Activated CD4-positive, alpha-beta T cell treated with anti-CD3 and anti-CD28 coated beads, Interleukin-2, amount 10 ng/mL, durations not matched to agents 7 days and 5 days (primary cell): ENCODE measurements at regions not wholly inside any gene's neighbourhood (a gene's known extent, or its start where the extent isn't known, plus 50 kb on each side); places are given as distances from the start of the nearest gene placed in this dataset.

Experiments used
- CTCF ChIA-PET: fragments of 350-600 bp; sonication (Branson Sonifier 250); formaldehyde crosslinking; loops from one replicate; lab custom pipeline; 2021; ENCODE audit warnings: antibody characterized with exemption; lab: Charles Lee
- POLR2A ChIA-PET: fragments of 350-600 bp; sonication (Branson Sonifier 250); formaldehyde crosslinking; loops from one replicate; lab custom pipeline; 2021; ENCODE audit warnings: antibody characterized with exemption; lab: Charles Lee
- DNase-seq: peaks from one replicate; pipeline ENCODE4 v3.0.0-alpha.2; 2020
- H3K27ac Mint-ChIP-seq: one replicate; pipeline ENCODE4 v1.8.0; 2021; ENCODE audit warnings: mild to moderate bottlenecking, moderate library complexity, mixed read lengths
- H3K27me3 Mint-ChIP-seq: one replicate; pipeline ENCODE4 v1.8.0; 2021; ENCODE audit warnings: mixed read lengths
- H3K36me3 Mint-ChIP-seq: one replicate; pipeline ENCODE4 v1.8.0; 2021; ENCODE audit warnings: low read depth, mixed read lengths
- H3K4me1 Mint-ChIP-seq: one replicate; pipeline ENCODE4 v1.8.0; 2021; ENCODE audit warnings: mixed read lengths
- H3K4me3 Mint-ChIP-seq: one replicate; pipeline ENCODE4 v1.8.0; 2021; ENCODE audit warnings: mild to moderate bottlenecking, moderate library complexity, mixed read lengths
- H3K9me3 Mint-ChIP-seq: one replicate; pipeline ENCODE4 v1.8.0; 2021; ENCODE audit warnings: mixed read lengths

GRCh38 chr14:40003773-40004172, 571.5 kb upstream of the FBXO33 start:
- H3K27me3 Mint-ChIP-seq = no peaks in the 10 kb centered on the region
- no peaks in the 10 kb centered on the region for H3K9me3 Mint-ChIP-seq
- no peak overlapping the region for H3K4me3 Mint-ChIP-seq
- no peak overlapping the region for H3K27ac Mint-ChIP-seq
- CTCF ChIA-PET = no interaction called here
- no peaks in the 10 kb centered on the region for H3K36me3 Mint-ChIP-seq
- H3K4me1 Mint-ChIP-seq = no peaks in the 10 kb centered on the region
- POLR2A ChIA-PET = no interaction called here
- no peak for DNase-seq

DNA sequence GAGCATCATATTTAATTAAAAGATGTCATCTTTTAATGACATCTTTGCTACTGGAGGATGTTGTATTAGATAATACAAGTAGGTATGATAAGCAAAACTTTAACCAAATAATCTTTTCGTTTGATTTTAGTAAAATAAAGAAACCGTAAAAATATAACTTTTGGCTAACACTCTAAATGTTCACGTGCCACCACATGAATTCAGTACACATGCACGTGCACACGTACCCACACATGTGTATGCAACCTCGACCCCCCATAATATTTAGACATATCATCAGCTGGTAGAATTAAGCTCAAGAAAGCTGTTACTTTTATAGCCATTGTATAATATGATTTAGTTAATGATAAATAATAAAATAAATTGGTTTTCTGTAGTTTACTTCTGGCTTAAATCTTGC, 566.6 kb upstream of the FBXO33 start:
- POLR2A ChIA-PET = no interaction called here
- Mint-ChIP-seq H3K27me3 (no peaks in the 10 kb centered on the region), H3K36me3 (no peaks in the 10 kb centered on the region), H3K4me3 (no peak overlapping the region), H3K27ac (no peak overlapping the region), H3K9me3 (peaks cover 3% of the 10 kb centered on the region), H3K4me1 (no peaks in the 10 kb centered on the region)
- CTCF ChIA-PET = no interaction called here
- DNase-seq = no peak

DNA sequence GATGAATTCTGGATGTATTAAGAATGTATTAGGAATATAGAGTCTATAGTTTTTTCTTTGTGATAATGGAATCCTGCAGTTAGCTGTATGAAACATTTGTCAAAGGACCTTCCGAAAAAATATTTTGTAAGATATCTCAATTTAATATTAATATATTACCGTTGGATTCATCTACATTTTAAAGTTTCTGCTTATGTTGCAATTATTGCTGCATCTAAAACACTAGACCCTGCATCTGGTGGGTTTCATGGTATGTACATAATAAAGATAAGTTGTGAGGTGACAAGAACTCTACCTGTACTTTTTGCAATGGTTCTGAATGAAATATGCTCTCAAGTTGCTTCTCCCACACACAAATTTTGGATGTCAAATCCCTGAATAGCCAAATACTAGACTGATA, 565.9 kb upstream of the FBXO33 start:
- H3K36me3 Mint-ChIP-seq = no peaks in the 10 kb centered on the region
- POLR2A ChIA-PET = no interaction called here
- H3K4me3 Mint-ChIP-seq = no peak overlapping the region
- H3K9me3 Mint-ChIP-seq = peaks cover 3% of the 10 kb centered on the region
- CTCF ChIA-PET = no interaction called here
- DNase-seq = no peak
- H3K27me3 Mint-ChIP-seq = no peaks in the 10 kb centered on the region
- H3K27ac Mint-ChIP-seq = no peak overlapping the region
- no peaks in the 10 kb centered on the region for H3K4me1 Mint-ChIP-seq

GRCh38 chr14:39991041-39991440, 558.8 kb upstream of the FBXO33 start:
- POLR2A ChIA-PET = no interaction called here
- Mint-ChIP-seq H3K9me3 (peaks cover 3% of the 10 kb centered on the region), H3K4me1 (no peaks in the 10 kb centered on the region), H3K27ac (no peak overlapping the region), H3K36me3 (no peaks in the 10 kb centered on the region), H3K27me3 (no peaks in the 10 kb centered on the region), H3K4me3 (no peak overlapping the region)
- CTCF ChIA-PET = no interaction called here
- no peak for DNase-seq

GRCh38 chr14:39988939-39989338, 556.7 kb upstream of the FBXO33 start:
- H3K9me3 Mint-ChIP-seq = no peaks in the 10 kb centered on the region
- H3K36me3 Mint-ChIP-seq = no peaks in the 10 kb centered on the region
- no peak overlapping the region for H3K4me3 Mint-ChIP-seq
- no peak for DNase-seq
- no peaks in the 10 kb centered on the region for H3K27me3 Mint-ChIP-seq
- no peaks in the 10 kb centered on the region for H3K4me1 Mint-ChIP-seq
- ChIA-PET POLR2A (no interaction called here), CTCF (no interaction called here)
- H3K27ac Mint-ChIP-seq = no peak overlapping the region

- Mint-ChIP-seq H3K27me3 (no peaks in the 10 kb centered on the region), H3K4me3 (no peak overlapping the region), H3K9me3 (no peaks in the 10 kb centered on the region), H3K36me3 (no peaks in the 10 kb centered on the region), H3K27ac (no peak overlapping the region), H3K4me1 (no peaks in the 10 kb centered on the region)
- no peak for DNase-seq
- ChIA-PET POLR2A (no interaction called here), CTCF (no interaction called here)
Measured at GRCh38 chr14:39984323-39984722, 552.1 kb upstream of the FBXO33 start.

DNA sequence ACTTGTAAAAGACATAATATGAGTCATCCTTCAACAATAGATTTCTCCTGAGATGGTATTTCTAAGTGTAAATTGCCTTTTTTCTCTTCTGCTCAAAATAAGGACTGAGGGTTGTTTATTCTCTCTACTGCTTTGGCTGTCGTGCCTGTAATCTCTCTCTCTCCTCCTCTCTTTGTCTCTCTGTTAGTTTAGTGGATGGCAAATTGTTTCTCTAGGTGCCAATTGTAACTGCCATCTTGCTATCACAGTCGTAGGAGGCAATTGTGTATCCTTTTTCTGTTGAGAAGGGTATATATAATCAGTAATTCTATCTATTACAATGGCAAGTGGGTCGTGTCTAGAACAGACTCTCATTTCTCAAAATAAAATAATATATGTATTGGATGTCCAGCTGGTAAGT, 545.0 kb upstream of the FBXO33 start:
- Mint-ChIP-seq H3K4me3 (no peak overlapping the region), H3K27ac (no peak overlapping the region), H3K9me3 (peaks cover under 1% of the 10 kb centered on the region), H3K4me1 (no peaks in the 10 kb centered on the region), H3K36me3 (no peaks in the 10 kb centered on the region), H3K27me3 (no peaks in the 10 kb centered on the region)
- DNase-seq = no peak
- ChIA-PET CTCF (no interaction called here), POLR2A (no interaction called here)

DNA sequence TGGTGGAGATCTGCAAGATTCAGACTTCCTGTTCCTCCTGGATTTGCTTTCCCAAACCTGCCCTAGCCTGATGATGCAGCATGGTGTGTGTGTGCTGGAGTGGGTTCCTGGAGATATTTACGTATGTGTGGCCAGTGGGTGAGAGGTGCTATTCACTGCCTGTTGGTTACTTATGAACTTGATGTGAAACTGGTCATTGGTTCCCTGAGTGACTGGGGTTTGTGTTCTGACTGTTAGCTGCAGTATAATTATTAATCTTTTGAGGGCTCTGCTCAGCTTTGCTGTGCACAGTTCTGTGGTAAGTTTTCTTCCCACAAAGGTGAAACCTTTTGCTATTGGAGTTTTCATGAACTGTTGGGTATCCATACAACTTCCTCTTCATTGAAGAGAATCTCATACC, 541.8 kb upstream of the FBXO33 start:
- CTCF ChIA-PET = no interaction called here
- Mint-ChIP-seq H3K27me3 (no peaks in the 10 kb centered on the region), H3K9me3 (peaks cover 3% of the 10 kb centered on the region), H3K27ac (no peak overlapping the region), H3K4me1 (no peaks in the 10 kb centered on the region), H3K4me3 (no peak overlapping the region), H3K36me3 (no peaks in the 10 kb centered on the region)
- POLR2A ChIA-PET = no interaction called here
- DNase-seq = no peak

DNA sequence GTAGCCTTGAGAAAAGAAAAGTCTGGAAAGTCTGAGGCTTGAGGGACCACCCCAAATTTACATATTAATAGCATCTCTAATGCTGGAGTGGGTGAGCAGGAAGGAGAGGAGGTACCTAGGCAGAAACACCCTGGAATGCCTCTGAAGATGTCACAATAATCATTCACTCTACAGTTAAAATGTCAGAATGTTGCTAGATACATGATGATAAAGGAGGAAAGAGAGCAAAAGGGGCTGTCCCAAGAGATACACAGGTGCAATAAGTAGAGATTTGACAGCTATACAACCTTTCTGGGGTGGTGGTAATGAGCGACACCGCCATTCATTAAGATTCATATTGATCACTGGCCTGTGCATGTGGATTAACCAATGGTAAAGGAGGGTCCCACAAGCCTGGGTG, 540.5 kb upstream of the FBXO33 start:
- DNase-seq = no peak
- H3K27ac Mint-ChIP-seq = no peak overlapping the region
- H3K9me3 Mint-ChIP-seq = peaks cover 3% of the 10 kb centered on the region
- CTCF ChIA-PET = no interaction called here
- H3K27me3 Mint-ChIP-seq = no peaks in the 10 kb centered on the region
- no peaks in the 10 kb centered on the region for H3K4me1 Mint-ChIP-seq
- no peaks in the 10 kb centered on the region for H3K36me3 Mint-ChIP-seq
- POLR2A ChIA-PET = no interaction called here
- H3K4me3 Mint-ChIP-seq = no peak overlapping the region

- no peak for DNase-seq
- Mint-ChIP-seq H3K27ac (no peak overlapping the region), H3K4me3 (no peak overlapping the region), H3K9me3 (peaks cover 4% of the 10 kb centered on the region), H3K27me3 (no peaks in the 10 kb centered on the region), H3K36me3 (no peaks in the 10 kb centered on the region), H3K4me1 (no peaks in the 10 kb centered on the region)
- CTCF ChIA-PET = no interaction called here
- POLR2A ChIA-PET = no interaction called here
Measured at GRCh38 chr14:39967885-39968284, 535.7 kb upstream of the FBXO33 start.

DNA sequence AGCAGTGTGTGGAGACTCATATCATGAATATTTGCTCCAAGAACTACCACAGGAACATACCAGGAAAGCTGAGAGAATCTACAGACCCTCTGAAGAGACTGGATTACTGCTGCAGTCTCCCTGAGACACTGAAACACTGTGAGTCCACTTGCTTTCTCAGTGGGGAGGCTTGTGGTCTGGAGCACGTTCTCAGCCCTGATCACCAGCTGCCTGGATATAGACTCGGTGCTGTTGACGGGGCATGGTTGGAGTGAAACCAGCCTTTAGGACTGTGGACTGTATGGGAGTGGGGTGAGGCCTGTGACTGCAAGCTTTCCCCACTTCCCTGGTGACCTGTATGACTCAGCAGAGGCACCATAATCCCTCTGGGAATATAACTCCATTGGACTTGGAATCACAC, 525.8 kb upstream of the FBXO33 start:
- Mint-ChIP-seq H3K9me3 (peaks cover 10% of the 10 kb centered on the region), H3K4me1 (no peaks in the 10 kb centered on the region), H3K27ac (no peak overlapping the region), H3K36me3 (no peaks in the 10 kb centered on the region), H3K4me3 (no peak overlapping the region), H3K27me3 (no peaks in the 10 kb centered on the region)
- POLR2A ChIA-PET = no interaction called here
- no peak for DNase-seq
- CTCF ChIA-PET = no interaction called here

DNA sequence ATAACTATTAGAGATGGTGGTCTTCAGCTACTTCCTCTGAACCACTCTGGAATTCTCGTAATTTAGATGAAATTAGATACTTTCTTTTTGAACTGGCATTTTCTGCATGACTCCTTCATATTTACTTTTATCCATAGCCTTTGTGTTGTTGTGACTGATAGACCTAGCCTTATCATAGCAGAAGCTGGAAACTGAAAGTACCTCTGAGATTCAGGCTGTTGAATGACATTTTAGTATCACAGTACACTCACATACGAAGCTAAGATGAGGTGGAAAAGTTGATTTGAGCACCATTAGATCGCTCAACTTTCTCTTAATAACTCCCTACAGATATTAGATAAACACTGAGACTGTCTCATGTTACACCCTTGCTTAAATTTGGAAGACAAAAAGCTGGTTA, 525.1 kb upstream of the FBXO33 start:
- DNase-seq = no peak
- H3K36me3 Mint-ChIP-seq = no peaks in the 10 kb centered on the region
- H3K4me3 Mint-ChIP-seq = no peak overlapping the region
- POLR2A ChIA-PET = no interaction called here
- H3K4me1 Mint-ChIP-seq = no peaks in the 10 kb centered on the region
- peaks cover 9% of the 10 kb centered on the region for H3K9me3 Mint-ChIP-seq
- no peaks in the 10 kb centered on the region for H3K27me3 Mint-ChIP-seq
- CTCF ChIA-PET = no interaction called here
- H3K27ac Mint-ChIP-seq = no peak overlapping the region

- POLR2A ChIA-PET = no interaction called here
- Mint-ChIP-seq H3K27me3 (no peaks in the 10 kb centered on the region), H3K4me3 (no peak overlapping the region), H3K4me1 (no peaks in the 10 kb centered on the region), H3K27ac (no peak overlapping the region), H3K36me3 (no peaks in the 10 kb centered on the region), H3K9me3 (peaks cover 10% of the 10 kb centered on the region)
- CTCF ChIA-PET = no interaction called here
- no peak for DNase-seq
Measured at GRCh38 chr14:39956372-39956771, 524.1 kb upstream of the FBXO33 start.

DNA sequence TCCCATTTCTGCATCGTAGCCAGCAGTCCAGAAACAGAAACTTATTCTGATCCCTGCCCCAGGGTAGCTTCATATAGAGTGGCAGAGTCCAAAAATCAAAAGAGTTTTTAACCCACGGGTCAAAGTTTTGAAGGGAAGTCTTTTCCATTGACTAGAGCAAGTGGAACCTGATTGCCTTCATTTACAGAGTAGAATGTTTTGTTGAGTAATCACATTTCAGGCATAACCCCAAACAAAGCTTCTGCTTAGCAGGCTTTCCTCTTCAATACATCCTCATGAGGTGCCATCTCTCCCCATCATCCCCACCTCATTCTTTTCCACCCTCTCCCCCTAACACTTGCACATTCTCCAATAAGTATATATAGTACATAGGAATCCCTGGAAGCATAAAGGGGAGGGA, 516.0 kb upstream of the FBXO33 start:
- Mint-ChIP-seq H3K4me1 (no peaks in the 10 kb centered on the region), H3K4me3 (no peak overlapping the region), H3K27me3 (no peaks in the 10 kb centered on the region), H3K36me3 (no peaks in the 10 kb centered on the region), H3K9me3 (peaks cover 9% of the 10 kb centered on the region), H3K27ac (no peak overlapping the region)
- POLR2A ChIA-PET = no interaction called here
- CTCF ChIA-PET = no interaction called here
- no peak for DNase-seq

- no peaks in the 10 kb centered on the region for H3K27me3 Mint-ChIP-seq
- DNase-seq = no peak
- ChIA-PET CTCF (no interaction called here), POLR2A (no interaction called here)
- no peak overlapping the region for H3K4me3 Mint-ChIP-seq
- peaks cover 4% of the 10 kb centered on the region for H3K9me3 Mint-ChIP-seq
- H3K36me3 Mint-ChIP-seq = no peaks in the 10 kb centered on the region
- no peak overlapping the region for H3K27ac Mint-ChIP-seq
- no peaks in the 10 kb centered on the region for H3K4me1 Mint-ChIP-seq
Measured at GRCh38 chr14:39946807-39947206, 514.6 kb upstream of the FBXO33 start.
